ENCODE measurements at regions not wholly inside any gene's neighbourhood (a gene's known extent, or its start where the extent isn't known, plus 50 kb on each side); places are given as distances from the start of the nearest gene placed in this dataset.
"Not testable (repeated sequence)": the region's sequence is repeated elsewhere in the genome, so short reads cannot be mapped to it uniquely, and the experiment has no call there.

GRCh38 chr21:14321042-14321441, 61.9 kb downstream of the HSPA13 start:
- DNase-seq (ENCODE audit: low spot score), result no peak

GRCh38 chr21:14319805-14320204, 63.1 kb downstream of the HSPA13 start:
- DNase-seq (ENCODE audit: low spot score), result no peak

- no peak for DNase-seq (ENCODE audit: low spot score)
Measured at GRCh38 chr21:14318578-14318977, 64.4 kb downstream of the HSPA13 start.

GRCh38 chr21:14317507-14317906, 65.4 kb downstream of the HSPA13 start:
- no peak for DNase-seq (ENCODE audit: low spot score)

- no peak for DNase-seq (ENCODE audit: low spot score)
Measured at GRCh38 chr21:14313300-14313699, 69.6 kb downstream of the HSPA13 start.

GRCh38 chr21:14312871-14313270, 70.1 kb downstream of the HSPA13 start:
- no peak for DNase-seq (ENCODE audit: low spot score)

- DNase-seq (ENCODE audit: low spot score), result no peak
Measured at GRCh38 chr21:14308234-14308633, 74.7 kb downstream of the HSPA13 start.

- peak; percentile 33 for DNase-seq (ENCODE audit: low spot score)
Measured at GRCh38 chr21:14306126-14306907, 76.6 kb downstream of the HSPA13 start.

- DNase-seq (ENCODE audit: low spot score), result peak; percentile 27
Measured at GRCh38 chr21:14303731-14304488, 79.0 kb downstream of the HSPA13 start.

- no peak for DNase-seq (ENCODE audit: low spot score)
Measured at GRCh38 chr21:14300074-14300473, 82.9 kb downstream of the HSPA13 start.

- no peak for DNase-seq (ENCODE audit: low spot score)
Measured at GRCh38 chr21:14290576-14290975, 74.6 kb downstream of the RBM11 start.

- DNase-seq (ENCODE audit: low spot score), result no peak
Measured at GRCh38 chr21:14288922-14289321, 73.0 kb downstream of the RBM11 start.

- DNase-seq (ENCODE audit: low spot score), result no peak
Measured at GRCh38 chr21:14285147-14285761, 69.3 kb downstream of the RBM11 start.

GRCh38 chr21:14284481-14284880, 68.5 kb downstream of the RBM11 start:
- no peak for DNase-seq (ENCODE audit: low spot score)

- DNase-seq (ENCODE audit: low spot score), result not testable (repeated sequence)
Measured at GRCh38 chr21:14281188-14281900, 65.4 kb downstream of the RBM11 start.
